ENCODE measurements at regions not wholly inside any gene's neighbourhood (a gene's known extent, or its start where the extent isn't known, plus 50 kb on each side); places are given as distances from the start of the nearest gene placed in this dataset.

GRCh38 chr3:72584262-72584661, 264.0 kb downstream of the SHQ1 start (continued):
- TF ChIP-seq JUND (IDR thresholded peaks at IDR 0.05; ENCODE audit: low read length) = no peak
- TF ChIP-seq KDM5A (IDR thresholded peaks at IDR 0.05; ENCODE audit: low read length) = no peak
- TF ChIP-seq MAX (IDR thresholded peaks at IDR 0.05) = no peak
- no peak for TF ChIP-seq CEBPB (IDR thresholded peaks at IDR 0.05; ENCODE audit: low read depth, low read length)
- TF ChIP-seq CTCF (IDR thresholded peaks at IDR 0.05; ENCODE audit: control extremely low read depth in 1 of 3, insufficient read depth in 1 of 3, low read depth in 1 of 3, low read length in 3 of 3) = no peak

Measured in H1 (cell line).